ENCODE measurements at regions not wholly inside any gene's neighbourhood (a gene's known extent, or its start where the extent isn't known, plus 50 kb on each side); places are given as distances from the start of the nearest gene placed in this dataset.

DNA sequence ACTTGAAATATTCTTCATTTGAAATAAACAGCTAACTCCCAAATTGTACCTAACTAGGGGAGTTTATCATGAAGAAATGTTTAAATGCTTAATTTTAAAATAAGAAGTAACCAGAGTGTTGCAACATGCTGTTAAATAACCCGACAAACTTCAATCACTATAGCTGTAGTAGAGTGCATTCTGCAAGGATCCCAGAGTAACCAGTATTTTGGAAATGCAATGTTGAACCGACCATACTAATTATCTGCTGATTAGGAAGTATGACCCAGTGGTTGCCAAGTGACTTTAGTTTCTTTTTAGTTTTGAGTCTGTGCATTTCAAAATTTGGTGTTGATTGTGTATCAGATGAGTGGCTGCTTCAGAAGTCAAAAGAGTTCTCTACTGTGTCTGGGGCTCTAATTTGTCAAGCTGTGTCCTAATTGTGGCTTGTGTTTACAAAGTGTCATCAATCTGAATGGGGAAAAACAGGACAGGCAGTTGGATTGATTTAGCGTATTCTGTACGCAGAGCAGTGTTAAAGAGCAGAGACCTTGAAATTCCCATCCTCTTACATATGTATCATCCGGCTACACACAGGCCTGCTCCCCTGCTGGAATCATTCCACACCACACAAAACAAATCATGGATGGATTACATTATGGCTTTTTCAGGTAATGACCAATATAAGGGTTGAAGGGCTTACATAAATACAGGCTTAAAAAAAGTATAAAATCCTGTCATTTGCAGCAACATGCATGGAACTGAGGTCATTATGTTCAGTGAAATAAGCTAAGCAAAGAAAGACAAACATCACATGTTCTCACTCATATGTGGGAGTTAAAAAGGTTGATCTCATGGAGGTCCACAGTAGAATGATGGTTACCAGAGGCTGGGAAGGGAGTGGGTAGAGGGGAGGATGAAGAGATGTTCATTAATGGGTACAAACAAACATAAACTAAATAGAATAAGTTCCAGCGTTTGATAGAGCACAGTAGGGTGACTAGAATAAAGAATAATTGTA lies 351.5 kb downstream of the KLF12 start:
- Histone ChIP-seq H3K4me3 (no peak overlapping the region), H3K36me3 (no peaks in the 10 kb centered on the region), H3K27me3 (no peaks in the 10 kb centered on the region), H3K4me1 (peaks cover 0 to 10% (median 3%) of the 10 kb centered on the region in 4 donors), H3K27ac (no peak overlapping the region), H3K9me3 (no peaks in the 10 kb centered on the region)
- 47 to 54% methylated on average over 6 of the region's 6 CpGs for WGBS, 2 donors
- TF ChIP-seq EP300 (IDR thresholded peaks at IDR 0.05) (no peak), POLR2A (IDR thresholded peaks at IDR 0.05) (no peak)
- TF ChIP-seq, protein P1, sequence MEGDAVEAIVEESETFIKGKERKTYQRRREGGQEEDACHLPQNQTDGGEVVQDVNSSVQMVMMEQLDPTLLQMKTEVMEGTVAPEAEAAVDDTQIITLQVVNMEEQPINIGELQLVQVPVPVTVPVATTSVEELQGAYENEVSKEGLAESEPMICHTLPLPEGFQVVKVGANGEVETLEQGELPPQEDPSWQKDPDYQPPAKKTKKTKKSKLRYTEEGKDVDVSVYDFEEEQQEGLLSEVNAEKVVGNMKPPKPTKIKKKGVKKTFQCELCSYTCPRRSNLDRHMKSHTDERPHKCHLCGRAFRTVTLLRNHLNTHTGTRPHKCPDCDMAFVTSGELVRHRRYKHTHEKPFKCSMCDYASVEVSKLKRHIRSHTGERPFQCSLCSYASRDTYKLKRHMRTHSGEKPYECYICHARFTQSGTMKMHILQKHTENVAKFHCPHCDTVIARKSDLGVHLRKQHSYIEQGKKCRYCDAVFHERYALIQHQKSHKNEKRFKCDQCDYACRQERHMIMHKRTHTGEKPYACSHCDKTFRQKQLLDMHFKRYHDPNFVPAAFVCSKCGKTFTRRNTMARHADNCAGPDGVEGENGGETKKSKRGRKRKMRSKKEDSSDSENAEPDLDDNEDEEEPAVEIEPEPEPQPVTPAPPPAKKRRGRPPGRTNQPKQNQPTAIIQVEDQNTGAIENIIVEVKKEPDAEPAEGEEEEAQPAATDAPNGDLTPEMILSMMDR (IDR thresholded peaks at IDR 0.05): no peak
- no peak for DNase-seq (ENCODE audit: low spot score in 2 of 2)

DNA sequence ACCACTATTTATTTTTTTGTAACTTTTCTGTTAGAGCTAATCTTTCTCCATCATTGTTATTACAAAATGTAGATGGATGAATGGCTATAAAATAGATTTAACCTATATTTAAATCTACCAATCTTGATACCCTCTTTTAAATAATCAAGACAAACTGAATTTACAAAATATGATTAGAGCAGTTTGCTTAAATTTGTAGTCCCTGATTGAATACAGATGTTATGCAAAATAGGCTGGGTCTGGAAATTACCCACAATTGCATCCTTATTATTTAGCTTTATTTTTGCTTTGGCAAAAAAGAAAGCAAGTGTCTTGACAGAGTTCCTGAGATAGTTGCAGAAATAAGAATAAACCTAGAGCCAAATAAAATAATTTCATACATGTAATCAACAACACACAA lies 352.8 kb downstream of the KLF12 start:
- peaks cover 0 to 10% (median 3%) of the 10 kb centered on the region in 4 donors for H3K4me1 ChIP-seq

DNA sequence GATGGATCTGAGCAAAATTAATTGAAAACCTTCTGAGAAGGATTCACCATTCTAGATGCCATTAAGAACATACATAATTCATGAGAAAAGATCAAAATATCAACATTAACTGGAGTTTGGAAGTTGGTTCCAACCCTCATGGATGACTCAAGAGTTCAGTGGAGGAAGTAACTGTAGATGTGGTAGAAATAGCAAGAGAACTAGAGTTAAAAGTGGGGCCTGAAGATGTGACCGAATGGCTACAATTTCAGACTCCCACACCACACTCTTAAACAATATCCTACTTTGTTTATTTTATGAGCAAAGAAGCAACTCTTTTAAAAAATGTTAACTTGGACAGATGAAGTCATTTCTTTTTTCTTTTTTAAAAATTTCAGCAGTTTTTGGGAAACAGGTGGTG lies 354.3 kb downstream of the KLF12 start:
- Histone ChIP-seq H3K4me1 (peaks cover 0 to 10% (median 3%) of the 10 kb centered on the region in 4 donors), H3K9me3 (no peaks in the 10 kb centered on the region), H3K27me3 (no peaks in the 10 kb centered on the region), H3K36me3 (no peaks in the 10 kb centered on the region), H3K4me3 (no peak overlapping the region), H3K27ac (no peak overlapping the region)
- DNase-seq (ENCODE audit: low spot score in 2 of 2): no peak
- TF ChIP-seq, protein P1 (IDR thresholded peaks at IDR 0.05): no peak
- TF ChIP-seq POLR2A (IDR thresholded peaks at IDR 0.05): no peak
- no peak for TF ChIP-seq EP300 (IDR thresholded peaks at IDR 0.05)
- WGBS, 2 donors: 48 to 68% methylated on average over 1 of the region's 1 CpG

More for the DNA sequence above, 352.8 kb downstream of the KLF12 start:
- H3K27me3 ChIP-seq: no peaks in the 10 kb centered on the region
- H3K9me3 ChIP-seq: no peaks in the 10 kb centered on the region
- no peak overlapping the region for H3K27ac ChIP-seq
- no peak for DNase-seq (ENCODE audit: low spot score in 2 of 2)
- H3K36me3 ChIP-seq: no peaks in the 10 kb centered on the region
- H3K4me3 ChIP-seq: no peak overlapping the region
- TF ChIP-seq, protein P1 (IDR thresholded peaks at IDR 0.05): no peak
- TF ChIP-seq POLR2A (IDR thresholded peaks at IDR 0.05) (no peak), EP300 (IDR thresholded peaks at IDR 0.05) (no peak)

DNA sequence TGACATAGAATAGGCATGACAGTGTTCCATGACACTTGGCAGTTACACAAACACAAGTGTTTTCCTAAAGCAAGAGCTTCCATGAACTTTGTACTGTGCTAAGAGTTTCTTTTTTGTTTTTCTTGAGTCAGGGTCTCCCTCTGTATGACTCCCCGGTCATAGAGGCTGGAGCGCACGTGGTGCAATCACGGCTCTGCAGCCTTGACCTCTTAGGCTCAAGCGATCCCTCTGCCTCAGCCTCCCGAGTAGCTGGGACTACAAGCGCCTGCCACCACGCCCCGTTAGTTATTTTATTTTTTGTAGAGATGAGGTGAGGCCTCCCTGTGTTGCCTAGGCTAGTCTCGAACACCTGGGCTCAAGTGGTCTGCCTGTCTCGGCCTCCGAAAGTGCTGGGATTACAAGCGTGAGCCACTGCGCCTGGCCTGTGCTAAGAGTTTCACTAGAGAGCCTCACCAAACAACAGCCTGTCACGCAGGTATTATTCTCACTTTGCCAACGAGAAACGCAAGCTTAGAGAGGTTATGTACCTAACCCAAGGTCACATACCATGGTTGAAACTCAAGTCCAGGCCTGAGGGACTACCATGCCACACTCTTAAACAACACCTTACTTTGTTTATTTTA lies 355.9 kb downstream of the KLF12 start:
- Histone ChIP-seq H3K27me3 (no peaks in the 10 kb centered on the region), H3K4me3 (no peak overlapping the region), H3K36me3 (no peaks in the 10 kb centered on the region), H3K4me1 (peaks cover 0 to 10% (median 3%) of the 10 kb centered on the region in 4 donors), H3K27ac (no peak overlapping the region), H3K9me3 (no peaks in the 10 kb centered on the region)
- no peak for DNase-seq (ENCODE audit: low spot score in 2 of 2)
- 93 to 95% methylated on average over 17 of the region's 17 CpGs for WGBS, 2 donors
- TF ChIP-seq POLR2A (IDR thresholded peaks at IDR 0.05) (no peak), EP300 (IDR thresholded peaks at IDR 0.05) (no peak)
- TF ChIP-seq, protein P1 (IDR thresholded peaks at IDR 0.05): no peak

DNA sequence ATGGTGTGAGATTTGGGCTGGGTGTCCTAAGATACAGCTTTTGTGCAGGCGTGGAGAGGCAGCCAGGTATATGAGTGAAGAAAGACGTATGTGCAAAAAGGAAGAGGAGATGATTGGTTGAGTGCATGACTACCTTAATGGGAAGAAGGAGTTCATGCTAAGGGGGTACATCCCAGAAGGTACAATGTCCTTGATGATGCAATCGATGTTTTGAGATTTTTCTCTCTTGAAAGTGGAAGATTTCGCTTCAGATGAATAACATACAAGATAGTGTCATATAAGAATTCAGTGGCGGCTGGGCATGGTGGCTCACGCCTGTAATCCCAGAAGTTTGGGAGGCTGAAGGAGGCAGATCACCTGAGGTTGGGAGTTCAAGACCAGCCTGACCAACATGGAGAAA lies 357.1 kb downstream of the KLF12 start:
- TF ChIP-seq POLR2A (IDR thresholded peaks at IDR 0.05): no peak
- TF ChIP-seq, protein P1 (IDR thresholded peaks at IDR 0.05): no peak
- no peak for TF ChIP-seq EP300 (IDR thresholded peaks at IDR 0.05)
- WGBS, 2 donors: 96 to 97% methylated on average over 6 of the region's 6 CpGs
- Histone ChIP-seq H3K4me3 (no peak overlapping the region), H3K27me3 (no peaks in the 10 kb centered on the region), H3K4me1 (peaks cover 0 to 5% (median under 1%) of the 10 kb centered on the region in 4 donors), H3K9me3 (no peaks in the 10 kb centered on the region), H3K36me3 (no peaks in the 10 kb centered on the region), H3K27ac (no peak overlapping the region)
- DNase-seq (ENCODE audit: low spot score in 2 of 2): no peak
